IPS DF 6.9 (cell line): ENCODE measurements at regions not wholly inside any gene's neighbourhood (a gene's known extent, or its start where the extent isn't known, plus 50 kb on each side); places are given as distances from the start of the nearest gene placed in this dataset.

Experiments used
- DNase-seq: peaks from one replicate; pipeline ENCODE4 v3.0.0-alpha.2; 2013; ENCODE audit warnings: low read depth, low spot score
- H3K27ac ChIP-seq: one replicate; pipeline ENCODE4 v1.5.1; 2013; ENCODE audit warnings: low read length, control low read depth
- H3K27me3 ChIP-seq: 2 replicates; pipeline ENCODE4 v1.6.1; 2013; ENCODE audit warnings: mild to moderate bottlenecking, low read length; ENCODE audit not compliant: control insufficient read depth, insufficient read depth
- H3K36me3 ChIP-seq: 2 replicates; pipeline ENCODE4 v1.6.1; 2013; ENCODE audit warnings: low read length; ENCODE audit not compliant: control insufficient read depth, insufficient read depth
- H3K4me1 ChIP-seq: 2 replicates; pipeline ENCODE4 v1.6.1; 2013; ENCODE audit warnings: low read length; ENCODE audit not compliant: control insufficient read depth, insufficient read depth
- H3K4me3 ChIP-seq: 2 replicates; pipeline ENCODE4 v1.5.1; 2013; ENCODE audit warnings: mild to moderate bottlenecking, low read length
- H3K9me3 ChIP-seq: 2 replicates; pipeline ENCODE4 v1.6.1; 2013; ENCODE audit warnings: low read length, inconsistent platforms; ENCODE audit not compliant: control insufficient read depth, insufficient read depth
- WGBS: extraction: QIAGEN DNeasy Blood & Tissue Kit; methylation state at CpG from one replicate; pipeline ENCODE4 v1.1.7; 2013; ENCODE audit warnings: mixed read lengths, missing lambda C conversion rate; ENCODE audit not compliant: insufficient read length, insufficient coverage; 5-methylcytosine and 5-hydroxymethylcytosine counted together

GRCh38 chr22:48535868-48536540, 1291.7 kb downstream of the BRD1 start:
- no peak for DNase-seq
- H3K27me3 ChIP-seq: no peaks in the 10 kb centered on the region
- peaks cover 3% of the 10 kb centered on the region; the same call in 1 of the 2 replicates for H3K36me3 ChIP-seq
- no peak overlapping the region for H3K27ac ChIP-seq
- no CpG with 5 or more reads among the region's 39 CpGs for WGBS
- H3K4me1 ChIP-seq: no peaks in the 10 kb centered on the region
- H3K4me3 ChIP-seq: no peak overlapping the region
- H3K9me3 ChIP-seq: peaks cover 28% of the 10 kb centered on the region

DNA sequence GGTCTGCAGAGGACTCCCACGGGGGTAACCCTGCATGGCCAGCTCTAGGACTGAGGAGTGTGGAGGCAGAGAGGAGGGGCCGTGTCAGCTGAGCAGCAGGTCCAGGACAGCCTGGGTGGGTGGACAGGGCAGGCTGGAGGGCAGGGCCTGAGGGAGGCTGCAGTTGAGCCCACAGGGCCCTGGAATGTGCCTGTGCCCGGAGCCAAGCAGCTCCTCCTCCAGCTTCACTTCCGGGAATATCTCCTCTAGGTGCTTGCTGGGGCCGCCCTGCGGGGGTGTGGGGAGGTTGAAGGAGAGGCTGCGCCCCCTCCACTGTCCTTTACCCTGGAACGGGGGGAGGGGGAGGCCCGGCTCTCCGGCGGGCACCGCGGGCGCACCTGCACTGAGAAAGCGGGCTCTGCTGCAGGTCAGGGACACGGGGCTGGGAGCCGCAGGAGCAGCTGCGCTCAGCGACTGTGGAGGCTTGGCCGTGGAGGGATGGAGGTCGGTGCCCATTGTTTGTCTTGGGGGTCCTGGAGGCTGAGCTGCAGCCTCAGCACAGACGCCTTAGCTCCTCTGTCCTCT, 1293.2 kb downstream of the BRD1 start:
- no peaks in the 10 kb centered on the region for H3K27me3 ChIP-seq
- WGBS: no CpG with 5 or more reads among the region's 22 CpGs
- H3K4me3 ChIP-seq: no peak overlapping the region
- peaks cover 28% of the 10 kb centered on the region for H3K9me3 ChIP-seq
- H3K36me3 ChIP-seq: peaks cover 3% of the 10 kb centered on the region; the same call in 1 of the 2 replicates
- no peak for DNase-seq
- H3K27ac ChIP-seq: no peak overlapping the region
- no peaks in the 10 kb centered on the region for H3K4me1 ChIP-seq

DNA sequence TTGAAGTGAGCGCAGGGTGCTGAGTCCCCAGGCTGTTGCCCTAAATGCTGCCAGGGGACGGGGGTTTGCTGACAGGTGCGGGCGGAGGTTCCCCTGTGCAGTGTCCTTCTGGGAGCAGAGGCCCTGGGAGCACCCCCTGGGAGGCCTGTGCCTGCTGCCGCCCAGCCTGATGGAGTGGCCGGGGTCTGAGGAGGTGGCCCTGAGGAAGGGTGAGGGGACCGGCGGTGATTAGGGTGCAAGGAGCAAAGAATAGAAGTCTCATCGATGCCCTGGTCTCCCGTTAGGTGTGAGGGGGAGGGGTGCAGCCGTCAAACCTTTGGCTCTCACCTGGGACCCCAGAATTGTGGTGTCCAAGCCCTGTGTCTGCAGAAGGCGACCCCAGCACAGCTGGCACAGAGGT, 1294.7 kb downstream of the BRD1 start:
- Histone ChIP-seq H3K4me3 (no peak overlapping the region), H3K27me3 (no peaks in the 10 kb centered on the region), H3K36me3 (peaks cover 3% of the 10 kb centered on the region; the same call in 1 of the 2 replicates), H3K4me1 (no peaks in the 10 kb centered on the region), H3K27ac (no peak overlapping the region), H3K9me3 (peaks cover 35% of the 10 kb centered on the region)
- DNase-seq: no peak
- no CpG with 5 or more reads among the region's 12 CpGs for WGBS

DNA sequence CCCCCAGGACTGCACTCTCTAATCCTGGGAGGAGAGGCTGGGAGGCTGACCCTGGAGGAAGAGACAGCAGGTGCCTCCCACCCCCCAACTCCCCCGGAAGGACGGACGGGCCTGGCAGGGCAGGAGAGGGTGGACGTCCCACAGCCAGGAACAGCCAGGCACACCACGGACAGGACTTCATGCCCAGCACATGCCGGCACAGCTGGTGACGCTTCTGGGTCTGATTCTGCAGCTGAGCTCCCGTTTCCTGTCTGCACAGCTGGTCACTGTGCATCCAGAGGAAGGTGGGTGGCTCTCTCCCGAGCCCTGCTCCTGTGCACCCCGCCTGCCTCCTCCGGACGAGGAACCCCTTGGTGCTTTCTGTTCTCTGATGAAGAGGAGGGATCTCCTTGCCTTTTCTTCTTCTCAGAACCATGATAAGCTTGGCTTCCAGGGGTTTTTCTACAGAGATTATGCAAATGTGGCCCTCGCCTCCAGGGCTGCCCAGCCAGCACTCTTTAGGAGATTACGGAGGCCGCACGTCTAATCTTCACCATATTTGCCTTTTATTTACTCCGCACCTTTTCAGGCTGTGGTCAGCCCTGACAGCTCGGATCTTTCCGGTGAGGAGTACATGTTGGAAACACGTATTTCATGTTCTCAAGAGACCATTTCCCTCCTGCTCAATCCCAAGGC, 1295.8 kb downstream of the BRD1 start:
- H3K9me3 ChIP-seq: peaks cover 39% of the 10 kb centered on the region
- H3K27me3 ChIP-seq: no peaks in the 10 kb centered on the region
- no peaks in the 10 kb centered on the region for H3K4me1 ChIP-seq
- no peak for DNase-seq
- no peak overlapping the region for H3K4me3 ChIP-seq
- H3K27ac ChIP-seq: no peak overlapping the region
- peaks cover 3% of the 10 kb centered on the region; the same call in 1 of the 2 replicates for H3K36me3 ChIP-seq
- no CpG with 5 or more reads among the region's 20 CpGs for WGBS

- H3K36me3 ChIP-seq: peaks cover 3% of the 10 kb centered on the region; the same call in 1 of the 2 replicates
- peaks cover 43% of the 10 kb centered on the region for H3K9me3 ChIP-seq
- no peak overlapping the region for H3K4me3 ChIP-seq
- DNase-seq: no peak
- H3K27ac ChIP-seq: no peak overlapping the region
- H3K4me1 ChIP-seq: no peaks in the 10 kb centered on the region
- no peaks in the 10 kb centered on the region for H3K27me3 ChIP-seq
- WGBS: no CpG with 5 or more reads among the region's 11 CpGs
Observed at GRCh38 chr22:48531108-48531507, 1296.6 kb downstream of the BRD1 start.

DNA sequence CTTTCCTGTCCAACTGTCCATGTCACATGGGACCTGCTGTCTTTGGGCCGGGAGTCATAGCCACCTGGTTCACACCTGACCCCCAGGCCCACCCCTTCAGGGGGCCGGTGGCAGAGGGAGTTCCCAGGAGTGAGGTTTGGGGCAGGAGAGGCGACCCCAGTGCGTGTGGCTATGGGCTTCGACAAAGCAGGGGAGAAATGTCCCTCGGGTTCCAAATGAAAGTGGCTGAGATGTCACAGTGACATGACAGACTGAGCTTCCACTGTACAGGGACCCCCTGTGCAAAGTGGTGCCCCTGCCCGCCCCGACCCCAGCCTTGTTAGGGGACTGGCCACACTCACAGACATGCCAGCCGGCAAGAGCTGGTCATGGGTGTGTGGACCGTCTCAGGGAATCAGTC, 1297.0 kb downstream of the BRD1 start:
- no peaks in the 10 kb centered on the region for H3K4me1 ChIP-seq
- no peak for DNase-seq
- H3K36me3 ChIP-seq: peaks cover 2% of the 10 kb centered on the region; the same call in 1 of the 2 replicates
- H3K9me3 ChIP-seq: peaks cover 46% of the 10 kb centered on the region
- H3K27me3 ChIP-seq: no peaks in the 10 kb centered on the region
- no peak overlapping the region for H3K27ac ChIP-seq
- H3K4me3 ChIP-seq: no peak overlapping the region
- WGBS: no CpG with 5 or more reads among the region's 10 CpGs

DNA sequence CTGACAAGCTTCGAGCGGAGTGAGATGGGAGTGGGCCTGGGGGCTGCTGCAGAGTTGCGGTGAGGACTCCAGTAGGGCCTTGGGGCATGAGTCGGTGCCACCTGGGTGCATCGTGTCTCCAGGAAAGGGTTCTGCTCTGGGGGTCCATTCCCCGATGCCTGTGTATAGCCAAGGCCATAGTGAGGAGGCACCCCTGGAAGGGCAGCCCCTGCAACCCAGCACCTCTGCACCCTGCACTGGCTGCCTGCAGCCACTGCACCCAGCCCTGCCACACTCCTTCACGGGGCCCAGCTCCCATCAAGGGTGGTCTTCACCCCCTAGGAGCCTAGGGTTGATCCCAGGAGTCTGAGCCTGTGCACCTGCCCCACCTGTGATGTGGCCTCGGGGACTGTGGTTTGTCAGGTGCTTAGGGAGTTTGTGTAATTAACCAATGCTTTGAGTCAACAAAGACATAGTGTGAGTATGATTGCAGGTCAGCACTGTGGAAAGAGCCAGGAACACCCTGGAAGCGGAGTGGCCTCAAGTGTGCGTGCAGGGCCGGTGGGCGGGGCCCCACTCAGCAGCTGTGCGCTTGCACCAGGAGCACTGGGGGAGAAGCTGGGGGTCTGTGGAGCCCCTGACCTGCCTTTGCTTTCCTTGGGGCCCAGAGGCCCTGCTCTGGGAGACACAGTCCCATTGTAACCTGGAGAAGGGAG, 1299.3 kb downstream of the BRD1 start:
- no peak for DNase-seq
- Histone ChIP-seq H3K27me3 (no peaks in the 10 kb centered on the region), H3K4me3 (no peak overlapping the region), H3K4me1 (no peaks in the 10 kb centered on the region), H3K27ac (no peak overlapping the region), H3K9me3 (peaks cover 44% of the 10 kb centered on the region), H3K36me3 (no peaks in the 10 kb centered on the region; the same call in 1 of the 2 replicates)
- no CpG with 5 or more reads among the region's 13 CpGs for WGBS

DNA sequence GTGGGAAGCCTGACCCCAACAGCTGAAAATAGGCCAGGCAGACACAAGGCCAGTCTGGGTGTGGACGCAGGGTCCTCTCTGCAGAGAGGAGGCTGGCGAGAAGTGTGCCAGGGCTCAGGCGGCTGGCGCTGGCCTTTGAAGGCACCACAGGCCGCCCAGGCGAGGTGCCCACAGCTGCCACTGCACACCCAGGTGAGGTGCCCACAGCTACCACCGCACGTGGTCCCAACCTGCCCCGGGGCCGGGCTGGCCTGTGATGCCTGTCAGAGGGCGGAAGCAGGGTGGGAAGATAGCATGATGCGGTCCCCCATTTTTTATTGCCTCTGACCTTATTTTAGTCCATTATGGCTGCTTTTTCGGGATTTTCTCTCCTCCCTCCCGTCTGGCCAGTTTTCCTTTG, 1303.9 kb downstream of the BRD1 start:
- H3K36me3 ChIP-seq: no peaks in the 10 kb centered on the region; the same call in 1 of the 2 replicates

DNA sequence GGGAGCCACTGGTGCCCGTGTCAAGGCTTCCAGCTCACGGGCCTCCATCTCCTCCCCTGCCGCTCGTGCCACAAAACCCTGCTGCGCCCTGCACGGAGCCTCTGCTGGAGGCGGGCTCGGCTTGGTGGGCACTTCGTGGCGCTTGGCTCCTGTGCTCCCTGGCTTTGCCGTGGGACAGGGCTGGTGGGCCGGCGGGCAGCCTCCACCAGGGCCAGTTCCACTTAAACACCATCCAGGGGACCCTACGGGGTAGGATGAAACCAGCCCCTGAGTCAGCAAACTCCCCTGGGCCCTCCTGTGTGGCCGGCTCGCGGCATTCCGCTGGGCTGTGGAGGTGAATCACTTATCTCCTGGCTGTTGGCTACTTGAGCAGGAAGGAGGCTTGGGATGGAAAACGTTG, 1304.6 kb downstream of the BRD1 start:
- Histone ChIP-seq H3K27me3 (no peaks in the 10 kb centered on the region), H3K9me3 (peaks cover 50% of the 10 kb centered on the region)
- no CpG with 5 or more reads among the region's 19 CpGs for WGBS

More for the DNA sequence above, 1303.9 kb downstream of the BRD1 start:
- no peak for DNase-seq
- Histone ChIP-seq H3K9me3 (peaks cover 51% of the 10 kb centered on the region), H3K4me1 (no peaks in the 10 kb centered on the region), H3K27me3 (no peaks in the 10 kb centered on the region), H3K4me3 (no peak overlapping the region), H3K27ac (no peak overlapping the region)
- no CpG with 5 or more reads among the region's 14 CpGs for WGBS

GRCh38 chr22:48522271-48522670, 1305.4 kb downstream of the BRD1 start:
- Histone ChIP-seq H3K4me3 (no peak overlapping the region), H3K27ac (no peak overlapping the region), H3K36me3 (no peaks in the 10 kb centered on the region; the same call in 1 of the 2 replicates), H3K27me3 (no peaks in the 10 kb centered on the region), H3K9me3 (peaks cover 46% of the 10 kb centered on the region), H3K4me1 (no peaks in the 10 kb centered on the region)
- no peak for DNase-seq
- no CpG with 5 or more reads among the region's 14 CpGs for WGBS

More for the DNA sequence above, 1304.6 kb downstream of the BRD1 start:
- H3K4me3 ChIP-seq: no peak overlapping the region
- DNase-seq: no peak
- no peak overlapping the region for H3K27ac ChIP-seq
- H3K4me1 ChIP-seq: no peaks in the 10 kb centered on the region
- no peaks in the 10 kb centered on the region; the same call in 1 of the 2 replicates for H3K36me3 ChIP-seq
